ENCODE measurements at regions not wholly inside any gene's neighbourhood (a gene's known extent, or its start where the extent isn't known, plus 50 kb on each side); places are given as distances from the start of the nearest gene placed in this dataset.

- TF ChIP-seq CTCF (IDR thresholded peaks at IDR 0.05) (no peak), EZH2 (IDR thresholded peaks at IDR 0.05; ENCODE audit: borderline replicate concordance, insufficient read depth, low read depth, low read length, poor library complexity, severe bottlenecking) (no peak)
- ATAC-seq (ENCODE audit: low read depth) = no peak
- H3K4me2 ChIP-seq (replicated peaks; ENCODE audit: low read depth, low read length, poor library complexity, severe bottlenecking) = no peak overlapping the region
- H4K20me1 ChIP-seq (ENCODE audit: control insufficient read depth, insufficient read depth, low read length, poor library complexity, severe bottlenecking) = no peaks in the 10 kb centered on the region
- H3K9me3 Mint-ChIP-seq (ENCODE audit: insufficient read depth) = no peaks in the 10 kb centered on the region
- WGBS (ENCODE audit: insufficient coverage) = no CpG with 5 or more reads among the region's 1 CpG
- no peaks in the 10 kb centered on the region for H3K79me2 ChIP-seq (ENCODE audit: control insufficient read depth, insufficient read depth, low read length)
- no peaks in the 10 kb centered on the region for H3K4me1 Mint-ChIP-seq
- peaks cover under 1% of the 10 kb centered on the region for H3K27me3 Mint-ChIP-seq
- no peak overlapping the region for H3K9ac ChIP-seq (ENCODE audit: low read length)
- DNase-seq = no peak
- intact Hi-C loops (cut with micrococcal nuclease) = no loop called here
- H3K4me1 ChIP-seq (ENCODE audit: control insufficient read depth in 2 of 2, insufficient read depth in 2 of 2, low read length in 2 of 2) = no peaks in the 10 kb centered on the region
- no peaks in the 10 kb centered on the region for H3K9me3 ChIP-seq (ENCODE audit: control extremely low read depth in 1 of 3, control insufficient read depth in 2 of 3, insufficient read depth in 1 of 3, low read length in 2 of 3)
- H3K27ac Mint-ChIP-seq = no peak overlapping the region
- H3K27ac ChIP-seq (ENCODE audit: low read length in 2 of 2) = no peak overlapping the region
- POLR2A ChIA-PET = no interaction called here
- H3K4me3 ChIP-seq (ENCODE audit: control extremely low read depth in 1 of 5, extremely low read depth in 1 of 5, insufficient read depth in 1 of 5, low read depth in 2 of 5, low read length in 4 of 5) = no peak overlapping the region
- no peak overlapping the region for H3K4me3 Mint-ChIP-seq
- no peaks in the 10 kb centered on the region for H3K36me3 ChIP-seq (replicated peaks in 1 of 2; ENCODE audit: control extremely low read depth in 1 of 2, control insufficient read depth in 1 of 2, extremely low read depth in 1 of 2, insufficient read depth in 2 of 2, low read length in 1 of 2)
- H3K27me3 ChIP-seq (replicated peaks in 1 of 4; ENCODE audit: control extremely low read depth in 1 of 4, control insufficient read depth in 3 of 4, insufficient read depth in 4 of 4, low read length in 3 of 4) = no peaks in the 10 kb centered on the region
- CTCF ChIA-PET = no interaction called here
- no peak overlapping the region for H2AFZ ChIP-seq (ENCODE audit: insufficient read depth, low read depth, low read length, poor library complexity, severe bottlenecking)
Measured at GRCh38 chr4:24702281-24702680, 93.1 kb upstream of the SOD3 start.

DNA sequence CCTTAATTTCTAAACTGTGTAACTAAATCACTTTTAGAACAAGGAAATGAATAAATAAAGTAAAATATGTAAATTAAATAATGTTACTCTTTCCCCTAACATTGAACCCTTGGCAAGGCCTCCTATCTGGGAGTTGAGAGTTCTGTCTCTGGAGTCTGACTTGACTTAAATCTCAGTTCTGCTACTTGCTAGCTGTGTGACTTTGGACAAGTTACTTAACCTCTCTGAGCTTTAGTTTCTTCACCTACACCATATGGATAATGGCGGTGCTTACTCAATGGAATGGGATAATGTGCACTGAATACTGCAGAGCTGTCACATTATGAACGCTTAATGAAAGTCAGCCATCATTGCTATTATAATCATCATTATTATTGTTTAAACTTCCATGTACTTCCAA lies 92.1 kb upstream of the SOD3 start:
- H2AFZ ChIP-seq (ENCODE audit: insufficient read depth, low read depth, low read length, poor library complexity, severe bottlenecking) = no peak overlapping the region
- DNase-seq (no peak), ATAC-seq (ENCODE audit: low read depth) (no peak)
- no peaks in the 10 kb centered on the region for H3K36me3 ChIP-seq (replicated peaks in 1 of 2; ENCODE audit: control extremely low read depth in 1 of 2, control insufficient read depth in 1 of 2, extremely low read depth in 1 of 2, insufficient read depth in 2 of 2, low read length in 1 of 2)
- no peaks in the 10 kb centered on the region for H3K9me3 ChIP-seq (ENCODE audit: control extremely low read depth in 1 of 3, control insufficient read depth in 2 of 3, insufficient read depth in 1 of 3, low read length in 2 of 3)
- POLR2A ChIA-PET = no interaction called here
- intact Hi-C loops (cut with micrococcal nuclease) = no loop called here
- H3K9ac ChIP-seq (ENCODE audit: low read length) = no peak overlapping the region
- no CpG with 5 or more reads among the region's 2 CpGs for WGBS (ENCODE audit: insufficient coverage)
- no peaks in the 10 kb centered on the region for H3K79me2 ChIP-seq (ENCODE audit: control insufficient read depth, insufficient read depth, low read length)
- CTCF ChIA-PET = no interaction called here
- Mint-ChIP-seq H3K4me3 (no peak overlapping the region), H3K4me1 (no peaks in the 10 kb centered on the region), H3K27ac (no peak overlapping the region), H3K9me3 (ENCODE audit: insufficient read depth) (peaks cover 3% of the 10 kb centered on the region), H3K27me3 (no peaks in the 10 kb centered on the region)
- no peaks in the 10 kb centered on the region for H3K27me3 ChIP-seq (replicated peaks in 1 of 4; ENCODE audit: control extremely low read depth in 1 of 4, control insufficient read depth in 3 of 4, insufficient read depth in 4 of 4, low read length in 3 of 4)
- no peak overlapping the region for H3K4me2 ChIP-seq (replicated peaks; ENCODE audit: low read depth, low read length, poor library complexity, severe bottlenecking)
- no peaks in the 10 kb centered on the region for H3K4me1 ChIP-seq (ENCODE audit: control insufficient read depth in 2 of 2, insufficient read depth in 2 of 2, low read length in 2 of 2)
- no peak overlapping the region for H3K4me3 ChIP-seq (ENCODE audit: control extremely low read depth in 1 of 5, extremely low read depth in 1 of 5, insufficient read depth in 1 of 5, low read depth in 2 of 5, low read length in 4 of 5)
- no peak overlapping the region for H3K27ac ChIP-seq (ENCODE audit: low read length in 2 of 2)
- no peak for TF ChIP-seq EZH2 (IDR thresholded peaks at IDR 0.05; ENCODE audit: borderline replicate concordance, insufficient read depth, low read depth, low read length, poor library complexity, severe bottlenecking)
- no peak for TF ChIP-seq CTCF (IDR thresholded peaks at IDR 0.05)
- no peaks in the 10 kb centered on the region for H4K20me1 ChIP-seq (ENCODE audit: control insufficient read depth, insufficient read depth, low read length, poor library complexity, severe bottlenecking)

Data from B cell (primary cell).